Upper lobe of right lung (tissue), 1 donor: ENCODE measurements at regions not wholly inside any gene's neighbourhood (a gene's known extent, or its start where the extent isn't known, plus 50 kb on each side); places are given as distances from the start of the nearest gene placed in this dataset.

Source experiments
- ATAC-seq: fragments of 200-7000 bp; cut with Tn5 transposase; one replicate; pipeline ENCODE4 v1.9.1; 2020; ENCODE audit warnings: mild to moderate bottlenecking, moderate library complexity
- DNase-seq: peaks from one replicate; pipeline ENCODE4 v3.0.0-alpha.2; 2020
- H3K27ac ChIP-seq: fragments of 200-600 bp; one replicate; pipeline ENCODE4 v1.8.0; 2022
- H3K27me3 ChIP-seq: fragments of 200-600 bp; one replicate; pipeline ENCODE4 v1.8.0; 2022; ENCODE audit warnings: mild to moderate bottlenecking
- H3K36me3 ChIP-seq: fragments of 200-600 bp; one replicate; pipeline ENCODE4 v1.8.0; 2022
- H3K4me1 ChIP-seq: fragments of 200-600 bp; one replicate; pipeline ENCODE4 v1.8.0; 2022
- H3K4me3 ChIP-seq: fragments of 200-600 bp; one replicate; pipeline ENCODE4 v1.8.0; 2022; ENCODE audit warnings: mild to moderate bottlenecking
- H3K9me3 ChIP-seq: fragments of 200-600 bp; one replicate; pipeline ENCODE4 v1.8.0; 2022
- CTCF ChIP-seq: fragments of 200-600 bp; IDR thresholded peaks from one replicate; pipeline ENCODE4 v1.8.0; 2022; ENCODE audit warnings: antibody characterized with exemption
- intact Hi-C: fragments of 100-400 bp; cut with DNase I; formaldehyde crosslinking; loops from one replicate; pipeline ENCODE4 v1.11.0; 2022
- donor health status: DM: no; HTN: yes; CAD: no; lungs with severe emphysema.

DNA sequence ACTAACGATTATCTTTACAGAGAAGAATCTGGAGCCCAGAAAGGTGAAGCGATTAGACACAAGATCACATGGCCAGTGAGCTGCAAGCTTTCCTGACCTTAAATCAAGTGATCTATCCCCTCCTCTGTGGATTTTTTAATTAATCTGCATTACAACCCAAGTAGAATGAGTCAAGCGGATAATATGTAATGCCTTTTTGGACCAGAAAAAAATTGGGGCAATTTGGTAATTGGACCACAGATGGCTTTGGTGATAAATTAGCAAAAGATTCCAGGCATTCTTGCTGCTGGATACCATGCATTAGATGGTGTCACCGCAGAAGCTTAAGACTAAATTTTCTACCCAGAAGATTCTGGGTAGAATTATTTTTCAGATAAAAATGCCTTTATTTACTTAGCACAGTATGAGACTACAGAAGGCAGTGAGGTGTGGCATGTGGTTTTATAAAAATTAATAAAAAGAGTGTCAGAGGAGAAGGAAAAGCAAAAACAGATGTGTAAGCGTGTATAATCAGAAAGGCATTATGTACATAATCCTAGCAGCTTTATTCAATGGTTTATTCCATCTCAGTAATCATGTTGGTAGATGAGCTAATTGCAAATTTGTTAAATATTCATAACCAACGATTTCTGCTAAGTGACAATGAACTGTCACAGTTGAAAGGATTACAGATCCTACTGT is 53.9 kb upstream of the PCSK2 start:
- Histone ChIP-seq H3K4me3 (no peak overlapping the region), H3K4me1 (no peaks in the 10 kb centered on the region), H3K27ac (no peak overlapping the region), H3K27me3 (no peaks in the 10 kb centered on the region), H3K9me3 (no peaks in the 10 kb centered on the region), H3K36me3 (no peaks in the 10 kb centered on the region)
- intact Hi-C loops, result no loop called here
- no peak for DNase-seq
- no peak for ATAC-seq
- no peak for TF ChIP-seq CTCF
